DND-41 (cell line): ENCODE measurements at regions not wholly inside any gene's neighbourhood (a gene's known extent, or its start where the extent isn't known, plus 50 kb on each side); places are given as distances from the start of the nearest gene placed in this dataset.

ENCODE experiments used
- ATAC-seq: fragments of 200-7000 bp; cut with Tn5 transposase; 3 replicates; pipeline ENCODE4 v1.9.1; 2021; ENCODE audit warnings: low read depth; ENCODE audit not compliant: insufficient read depth
- DNase-seq: peaks from one replicate; pipeline ENCODE4 v3.0.0-alpha.2; 2020
- H2AFZ ChIP-seq: 2 replicates; pipeline ENCODE4 v1.6.0; 2012; ENCODE audit warnings: low read depth, low read length
- H3K27ac ChIP-seq: 2 replicates; pipeline ENCODE4 v1.5.1; 2012; ENCODE audit warnings: low read length, inconsistent platforms
- H3K27me3 ChIP-seq: fragments of 200-600 bp; sonication (generic); 2 replicates; pipeline ENCODE4 v1.6.0; 2012; ENCODE audit warnings: low read length, mild to moderate bottlenecking, inconsistent platforms; ENCODE audit not compliant: insufficient read depth, poor library complexity
- H3K36me3 ChIP-seq: 2 replicates; pipeline ENCODE4 v1.5.1; 2012; ENCODE audit warnings: low read length, inconsistent platforms; ENCODE audit not compliant: insufficient read depth
- H3K4me1 ChIP-seq: 2 replicates; pipeline ENCODE4 v1.5.1; 2012; ENCODE audit warnings: mild to moderate bottlenecking, low read length; ENCODE audit not compliant: insufficient read depth
- H3K4me2 ChIP-seq: 2 replicates; pipeline ENCODE4 v1.6.0; 2012; ENCODE audit warnings: mild to moderate bottlenecking, moderate library complexity, low read length, inconsistent platforms; ENCODE audit not compliant: insufficient read depth
- H3K4me3 ChIP-seq, 2 experiments: fragments of 200-600 bp in 1 of 2; shearing (Covaris generic) in 1 of 2; 2 replicates each; pipeline ENCODE4 v1.5.1; 2012 to 2016; ENCODE audit warnings: inconsistent platforms in 2 of 2, low read length in 2 of 2, mild to moderate bottlenecking in 2 of 2, low read depth in 1 of 2, moderate library complexity in 1 of 2
- H3K79me2 ChIP-seq: 2 replicates; pipeline ENCODE4 v1.6.0; 2012; ENCODE audit warnings: low read length, inconsistent platforms; ENCODE audit not compliant: insufficient read depth
- H3K9ac ChIP-seq: 2 replicates; pipeline ENCODE4 v1.6.0; 2012; ENCODE audit warnings: low read depth, mild to moderate bottlenecking, inconsistent platforms, low read length, moderate library complexity
- H3K9me3 ChIP-seq: 2 replicates; pipeline ENCODE4 v1.5.1; 2012; ENCODE audit warnings: low read length, moderate library complexity, mild to moderate bottlenecking, inconsistent platforms; ENCODE audit not compliant: insufficient read depth, severe bottlenecking
- H4K20me1 ChIP-seq: 2 replicates; pipeline ENCODE4 v1.6.0; 2012; ENCODE audit warnings: low read length; ENCODE audit not compliant: insufficient read depth
- EZH2 ChIP-seq: IDR thresholded peaks from 3 replicates; pipeline ENCODE4 v1.6.1; 2012; ENCODE audit warnings: borderline replicate concordance, low read depth, mild to moderate bottlenecking, moderate library complexity, low read length, inconsistent platforms; ENCODE audit not compliant: severe bottlenecking
- TF ChIP-seq, protein P1 (sequence below): IDR thresholded peaks from 2 replicates; pipeline ENCODE4 v1.5.1; 2012; ENCODE audit warnings: borderline replicate concordance, low read length, moderate library complexity, mild to moderate bottlenecking; ENCODE audit not compliant: poor library complexity, severe bottlenecking; ENCODE audit errors: extremely low read depth

DNA sequence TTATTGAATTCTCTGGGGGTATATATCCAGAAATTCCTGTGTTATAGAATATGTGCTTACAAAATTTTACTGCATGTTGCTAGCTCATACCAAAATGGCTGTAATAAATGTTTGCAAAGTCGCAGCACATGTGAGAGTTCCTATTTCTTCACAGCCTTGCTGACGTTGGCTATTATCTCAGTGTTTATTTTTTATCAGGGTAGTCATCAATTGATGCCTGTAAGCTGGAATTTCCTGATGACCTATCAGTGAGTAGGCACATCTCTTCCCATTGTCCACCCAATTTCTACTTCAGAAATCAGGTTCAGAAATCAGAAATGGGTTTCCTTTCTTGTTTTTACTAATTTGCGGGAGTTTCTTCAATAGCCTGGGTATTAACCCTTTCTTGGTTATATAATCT lies 268.1 kb upstream of the FZD8 start:
- no peaks in the 10 kb centered on the region for H3K9me3 ChIP-seq
- no peak for DNase-seq
- no peaks in the 10 kb centered on the region for H3K36me3 ChIP-seq
- ATAC-seq: no peak
- H3K4me2 ChIP-seq: no peak overlapping the region
- no peak for TF ChIP-seq EZH2
- TF ChIP-seq, protein P1, sequence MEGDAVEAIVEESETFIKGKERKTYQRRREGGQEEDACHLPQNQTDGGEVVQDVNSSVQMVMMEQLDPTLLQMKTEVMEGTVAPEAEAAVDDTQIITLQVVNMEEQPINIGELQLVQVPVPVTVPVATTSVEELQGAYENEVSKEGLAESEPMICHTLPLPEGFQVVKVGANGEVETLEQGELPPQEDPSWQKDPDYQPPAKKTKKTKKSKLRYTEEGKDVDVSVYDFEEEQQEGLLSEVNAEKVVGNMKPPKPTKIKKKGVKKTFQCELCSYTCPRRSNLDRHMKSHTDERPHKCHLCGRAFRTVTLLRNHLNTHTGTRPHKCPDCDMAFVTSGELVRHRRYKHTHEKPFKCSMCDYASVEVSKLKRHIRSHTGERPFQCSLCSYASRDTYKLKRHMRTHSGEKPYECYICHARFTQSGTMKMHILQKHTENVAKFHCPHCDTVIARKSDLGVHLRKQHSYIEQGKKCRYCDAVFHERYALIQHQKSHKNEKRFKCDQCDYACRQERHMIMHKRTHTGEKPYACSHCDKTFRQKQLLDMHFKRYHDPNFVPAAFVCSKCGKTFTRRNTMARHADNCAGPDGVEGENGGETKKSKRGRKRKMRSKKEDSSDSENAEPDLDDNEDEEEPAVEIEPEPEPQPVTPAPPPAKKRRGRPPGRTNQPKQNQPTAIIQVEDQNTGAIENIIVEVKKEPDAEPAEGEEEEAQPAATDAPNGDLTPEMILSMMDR: no peak
- H3K27me3 ChIP-seq: no peaks in the 10 kb centered on the region
- no peaks in the 10 kb centered on the region for H3K79me2 ChIP-seq
- H2AFZ ChIP-seq: no peak overlapping the region
- H3K9ac ChIP-seq: no peak overlapping the region
- no peak overlapping the region for H3K27ac ChIP-seq
- no peaks in the 10 kb centered on the region for H3K4me1 ChIP-seq
- H4K20me1 ChIP-seq: no peaks in the 10 kb centered on the region
- H3K4me3 ChIP-seq: no peak overlapping the region

DNA sequence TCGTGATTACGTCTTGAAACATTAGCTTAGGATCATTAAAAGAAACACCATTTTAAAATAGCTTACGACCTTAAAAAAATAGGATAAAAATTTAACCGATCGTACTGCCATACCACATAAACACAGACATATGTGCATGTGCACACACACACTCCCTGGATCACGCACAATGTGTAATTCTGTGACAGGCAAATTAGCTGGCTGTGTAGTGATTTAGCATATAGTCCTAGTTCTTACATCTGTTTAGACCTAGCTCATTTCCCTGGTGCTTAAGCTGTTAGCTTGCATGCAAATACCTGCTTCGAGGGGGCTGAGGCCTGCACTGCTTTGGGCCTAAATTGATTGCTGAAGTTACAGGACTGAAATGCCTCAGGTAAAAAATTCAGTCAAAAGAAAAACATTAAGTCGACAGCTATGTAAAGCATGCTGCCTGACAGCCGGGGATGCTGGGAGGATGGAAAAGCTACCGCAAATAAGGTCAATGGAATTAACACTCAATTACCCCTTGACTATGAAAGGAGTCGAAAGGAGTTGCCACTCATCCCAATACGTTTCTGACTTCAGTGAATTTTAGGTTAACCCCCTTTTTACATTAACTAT lies 267.1 kb upstream of the FZD8 start:
- H3K4me2 ChIP-seq: no peak overlapping the region
- no peak overlapping the region for H2AFZ ChIP-seq
- H3K36me3 ChIP-seq: no peaks in the 10 kb centered on the region
- H3K27ac ChIP-seq: no peak overlapping the region
- H3K79me2 ChIP-seq: no peaks in the 10 kb centered on the region
- no peak for DNase-seq
- no peaks in the 10 kb centered on the region for H4K20me1 ChIP-seq
- no peaks in the 10 kb centered on the region for H3K27me3 ChIP-seq
- no peaks in the 10 kb centered on the region for H3K9me3 ChIP-seq
- no peak overlapping the region for H3K9ac ChIP-seq
- H3K4me1 ChIP-seq: no peaks in the 10 kb centered on the region
- H3K4me3 ChIP-seq: no peak overlapping the region
- TF ChIP-seq, protein P1: no peak
- TF ChIP-seq EZH2: no peak
- ATAC-seq: no peak

DNA sequence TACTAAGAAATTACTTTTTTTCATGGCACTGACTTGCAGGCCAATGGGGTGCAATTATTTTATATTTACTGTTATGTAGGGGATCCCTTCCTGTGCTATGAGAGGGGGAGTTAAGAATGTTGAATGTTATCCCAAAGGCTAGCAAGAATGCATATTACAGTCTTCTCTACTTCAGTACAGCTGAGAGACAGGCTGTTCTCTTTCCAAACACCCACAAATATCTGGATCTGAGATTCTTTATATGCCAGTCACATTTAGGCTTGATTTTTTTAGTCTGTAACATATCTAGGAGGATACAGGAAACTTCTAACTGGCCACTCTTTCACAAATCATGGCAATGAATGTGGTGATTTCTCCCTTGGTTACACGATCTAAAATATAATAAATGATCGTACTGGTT lies 266.4 kb upstream of the FZD8 start:
- Histone ChIP-seq H3K27ac (no peak overlapping the region), H3K79me2 (no peaks in the 10 kb centered on the region), H3K4me3 (no peak overlapping the region), H4K20me1 (no peaks in the 10 kb centered on the region), H2AFZ (no peak overlapping the region), H3K9me3 (no peaks in the 10 kb centered on the region), H3K36me3 (no peaks in the 10 kb centered on the region), H3K4me1 (no peaks in the 10 kb centered on the region), H3K27me3 (no peaks in the 10 kb centered on the region), H3K9ac (no peak overlapping the region), H3K4me2 (no peak overlapping the region)
- ATAC-seq (no peak), DNase-seq (no peak)
- TF ChIP-seq, protein P1: no peak
- TF ChIP-seq EZH2: no peak

DNA sequence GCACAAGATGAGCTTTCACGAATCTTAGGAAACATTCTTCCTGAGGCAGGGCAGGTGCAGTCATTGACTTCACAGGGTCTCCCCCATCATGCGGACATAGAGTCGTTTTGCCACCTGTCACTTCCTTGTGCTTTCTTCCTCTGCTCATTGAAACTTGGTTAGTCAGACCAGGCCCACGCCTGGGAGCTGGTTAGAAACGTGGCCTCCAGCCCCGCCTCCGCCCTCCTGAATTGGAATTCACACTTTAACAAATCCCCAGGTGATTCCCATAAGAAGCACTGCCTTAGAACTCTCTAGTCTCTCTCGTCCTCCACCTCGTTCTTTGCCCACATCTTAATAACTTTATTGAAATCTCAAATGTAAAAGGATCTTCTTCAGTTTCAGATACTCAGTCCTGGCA lies 265.5 kb upstream of the FZD8 start:
- no peak overlapping the region for H3K4me3 ChIP-seq
- no peaks in the 10 kb centered on the region for H3K9me3 ChIP-seq
- ATAC-seq (no peak), DNase-seq (no peak)
- no peaks in the 10 kb centered on the region for H4K20me1 ChIP-seq
- no peaks in the 10 kb centered on the region for H3K36me3 ChIP-seq
- no peak overlapping the region for H3K9ac ChIP-seq
- H2AFZ ChIP-seq: no peak overlapping the region
- no peaks in the 10 kb centered on the region for H3K79me2 ChIP-seq
- no peak overlapping the region for H3K4me2 ChIP-seq
- no peaks in the 10 kb centered on the region for H3K27me3 ChIP-seq
- TF ChIP-seq, protein P1: no peak
- TF ChIP-seq EZH2: no peak
- H3K4me1 ChIP-seq: no peaks in the 10 kb centered on the region
- no peak overlapping the region for H3K27ac ChIP-seq
